ENCODE measurements at regions not wholly inside any gene's neighbourhood (a gene's known extent, or its start where the extent isn't known, plus 50 kb on each side); places are given as distances from the start of the nearest gene placed in this dataset.

- Mint-ChIP-seq H3K4me1 (ENCODE audit: low read depth) (no peaks in the 10 kb centered on the region), H3K4me3 (ENCODE audit: unreplicated experiment) (no peak overlapping the region), H3K27ac (ENCODE audit: unreplicated experiment) (no peak overlapping the region), H3K9me3 (ENCODE audit: low read depth) (no peaks in the 10 kb centered on the region), H3K27me3 (ENCODE audit: low read depth) (peaks cover 7% of the 10 kb centered on the region), H3K36me3 (ENCODE audit: low read depth) (no peaks in the 10 kb centered on the region)
- TF ChIP-seq, protein P1, sequence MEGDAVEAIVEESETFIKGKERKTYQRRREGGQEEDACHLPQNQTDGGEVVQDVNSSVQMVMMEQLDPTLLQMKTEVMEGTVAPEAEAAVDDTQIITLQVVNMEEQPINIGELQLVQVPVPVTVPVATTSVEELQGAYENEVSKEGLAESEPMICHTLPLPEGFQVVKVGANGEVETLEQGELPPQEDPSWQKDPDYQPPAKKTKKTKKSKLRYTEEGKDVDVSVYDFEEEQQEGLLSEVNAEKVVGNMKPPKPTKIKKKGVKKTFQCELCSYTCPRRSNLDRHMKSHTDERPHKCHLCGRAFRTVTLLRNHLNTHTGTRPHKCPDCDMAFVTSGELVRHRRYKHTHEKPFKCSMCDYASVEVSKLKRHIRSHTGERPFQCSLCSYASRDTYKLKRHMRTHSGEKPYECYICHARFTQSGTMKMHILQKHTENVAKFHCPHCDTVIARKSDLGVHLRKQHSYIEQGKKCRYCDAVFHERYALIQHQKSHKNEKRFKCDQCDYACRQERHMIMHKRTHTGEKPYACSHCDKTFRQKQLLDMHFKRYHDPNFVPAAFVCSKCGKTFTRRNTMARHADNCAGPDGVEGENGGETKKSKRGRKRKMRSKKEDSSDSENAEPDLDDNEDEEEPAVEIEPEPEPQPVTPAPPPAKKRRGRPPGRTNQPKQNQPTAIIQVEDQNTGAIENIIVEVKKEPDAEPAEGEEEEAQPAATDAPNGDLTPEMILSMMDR (IDR thresholded peaks at IDR 0.05) = peak; percentile 43
- DNase-seq (ENCODE audit: low spot score) = no peak
Measured at GRCh38 chr5:86118542-86118941, 499.2 kb upstream of the COX7C start.

DNA sequence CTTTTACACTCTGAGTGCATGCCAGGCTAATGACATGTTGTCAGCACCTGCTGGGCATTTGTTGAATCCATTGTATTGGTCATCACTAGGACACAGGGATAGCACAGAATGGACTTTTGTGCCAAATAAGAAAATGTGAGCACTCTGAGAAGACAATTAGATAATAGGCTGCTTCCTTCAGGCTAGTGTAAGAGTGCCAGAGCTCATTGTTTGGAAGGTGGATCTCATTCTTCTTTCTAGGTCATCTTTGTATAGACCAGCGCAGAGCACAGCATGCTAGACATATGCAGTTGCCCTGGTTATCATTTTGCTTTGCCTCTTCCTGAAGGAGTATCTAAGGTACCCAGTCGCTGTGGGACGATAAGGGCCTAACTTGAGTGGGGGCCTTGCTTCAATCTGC lies 493.4 kb upstream of the COX7C start:
- no peak for DNase-seq (ENCODE audit: low spot score)
- Mint-ChIP-seq H3K9me3 (ENCODE audit: low read depth) (no peaks in the 10 kb centered on the region), H3K4me1 (ENCODE audit: low read depth) (no peaks in the 10 kb centered on the region), H3K27ac (ENCODE audit: unreplicated experiment) (no peak overlapping the region), H3K4me3 (ENCODE audit: unreplicated experiment) (no peak overlapping the region), H3K36me3 (ENCODE audit: low read depth) (no peaks in the 10 kb centered on the region), H3K27me3 (ENCODE audit: low read depth) (peaks cover 6% of the 10 kb centered on the region)
- TF ChIP-seq, protein P1 (IDR thresholded peaks at IDR 0.05) = no peak

- TF ChIP-seq, protein P1 (IDR thresholded peaks at IDR 0.05) = no peak
- Mint-ChIP-seq H3K27ac (ENCODE audit: unreplicated experiment) (no peak overlapping the region), H3K4me3 (ENCODE audit: unreplicated experiment) (no peak overlapping the region), H3K9me3 (ENCODE audit: low read depth) (no peaks in the 10 kb centered on the region), H3K36me3 (ENCODE audit: low read depth) (no peaks in the 10 kb centered on the region), H3K4me1 (ENCODE audit: low read depth) (no peaks in the 10 kb centered on the region), H3K27me3 (ENCODE audit: low read depth) (peaks cover 5% of the 10 kb centered on the region)
- no peak for DNase-seq (ENCODE audit: low spot score)
Measured at GRCh38 chr5:86125731-86126601, 491.8 kb upstream of the COX7C start.

- DNase-seq (ENCODE audit: low spot score) = no peak
- Mint-ChIP-seq H3K27ac (ENCODE audit: unreplicated experiment) (no peak overlapping the region), H3K9me3 (ENCODE audit: low read depth) (no peaks in the 10 kb centered on the region), H3K27me3 (ENCODE audit: low read depth) (peaks cover 5% of the 10 kb centered on the region), H3K36me3 (ENCODE audit: low read depth) (no peaks in the 10 kb centered on the region), H3K4me3 (ENCODE audit: unreplicated experiment) (no peak overlapping the region), H3K4me1 (ENCODE audit: low read depth) (no peaks in the 10 kb centered on the region)
- TF ChIP-seq, protein P1 (IDR thresholded peaks at IDR 0.05) = no peak
Measured at GRCh38 chr5:86127696-86128095, 490.0 kb upstream of the COX7C start.

- Mint-ChIP-seq H3K4me3 (ENCODE audit: unreplicated experiment) (no peak overlapping the region), H3K27ac (ENCODE audit: unreplicated experiment) (no peak overlapping the region), H3K4me1 (ENCODE audit: low read depth) (no peaks in the 10 kb centered on the region), H3K9me3 (ENCODE audit: low read depth) (no peaks in the 10 kb centered on the region), H3K36me3 (ENCODE audit: low read depth) (no peaks in the 10 kb centered on the region), H3K27me3 (ENCODE audit: low read depth) (peaks cover 5% of the 10 kb centered on the region)
- DNase-seq (ENCODE audit: low spot score) = no peak
- TF ChIP-seq, protein P1 (IDR thresholded peaks at IDR 0.05) = no peak
Measured at GRCh38 chr5:86129009-86129408, 488.7 kb upstream of the COX7C start.
